Right ventricle myocardium superior (tissue), 1 donor: ENCODE measurements at regions not wholly inside any gene's neighbourhood (a gene's known extent, or its start where the extent isn't known, plus 50 kb on each side); places are given as distances from the start of the nearest gene placed in this dataset.

Experiments used
- ATAC-seq: fragments of 200-7000 bp; cut with Tn5 transposase; one replicate; pipeline ENCODE4 v1.9.1; 2020; ENCODE audit warnings: mild to moderate bottlenecking; ENCODE audit not compliant: poor library complexity
- DNase-seq: peaks from one replicate; pipeline ENCODE4 v3.0.0-alpha.2; 2020
- intact Hi-C: fragments of 100-400 bp; cut with DNase I; formaldehyde crosslinking; loops from one replicate; pipeline ENCODE4 v1.11.2; 2022
- donor health status: DM: no; HTN: yes; CAD: no; lungs with severe emphysema.

GRCh38 chr21:35252831-35253230, 203.7 kb upstream of the RUNX1 start:
- no peak for DNase-seq
- intact Hi-C loops: no loop called here
- no peak for ATAC-seq

- intact Hi-C loops: no loop called here
- ATAC-seq: no peak
Observed at GRCh38 chr21:35249636-35250035, 200.5 kb upstream of the RUNX1 start.

DNA sequence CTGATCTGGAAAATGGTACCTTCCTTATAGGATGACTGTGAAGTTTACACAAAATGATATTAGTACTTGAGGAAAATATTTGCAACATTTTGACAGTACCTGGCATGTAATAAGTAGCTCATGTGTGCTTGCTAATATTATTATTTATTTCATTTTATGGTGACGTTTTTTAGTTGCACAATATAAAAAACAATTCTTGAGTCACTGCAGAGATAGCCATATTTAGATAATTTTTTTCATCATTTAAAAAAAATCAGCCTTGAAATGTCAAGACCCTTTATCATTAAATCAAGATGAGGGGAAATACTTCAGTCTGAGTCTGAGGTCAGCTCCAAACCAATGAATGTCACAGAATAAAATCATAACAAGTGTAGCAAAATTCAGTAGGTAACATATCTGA, 196.8 kb upstream of the RUNX1 start:
- ATAC-seq: no peak
- intact Hi-C loops: no loop called here

More at GRCh38 chr21:35249636-35250035, 200.5 kb upstream of the RUNX1 start:
- no peak for DNase-seq

DNA sequence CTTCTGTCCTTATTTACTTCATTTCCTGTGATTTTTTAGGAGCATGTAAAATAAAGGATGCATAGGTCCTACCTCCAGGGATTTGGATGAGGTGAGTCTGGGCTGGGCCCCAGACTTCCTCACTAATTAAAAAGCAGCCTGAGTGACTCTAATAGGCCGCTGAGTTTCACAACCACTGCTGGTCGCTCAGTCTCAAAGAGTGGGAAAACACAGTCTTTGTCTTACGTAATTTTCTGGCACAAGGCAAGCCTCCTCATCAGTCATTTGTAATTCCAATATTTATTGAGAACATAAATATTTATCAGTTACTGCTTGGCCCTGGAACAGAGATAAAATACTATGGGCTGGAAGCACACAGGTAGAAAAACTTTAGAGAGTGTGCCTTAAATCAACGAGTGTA, 195.4 kb upstream of the RUNX1 start:
- DNase-seq: no peak
- intact Hi-C loops: no loop called here
- no peak for ATAC-seq

More for the DNA sequence above, 196.8 kb upstream of the RUNX1 start:
- no peak for DNase-seq

GRCh38 chr21:35243171-35243570, 194.1 kb upstream of the RUNX1 start:
- DNase-seq (no peak), ATAC-seq (no peak)
- intact Hi-C loops: no loop called here

DNA sequence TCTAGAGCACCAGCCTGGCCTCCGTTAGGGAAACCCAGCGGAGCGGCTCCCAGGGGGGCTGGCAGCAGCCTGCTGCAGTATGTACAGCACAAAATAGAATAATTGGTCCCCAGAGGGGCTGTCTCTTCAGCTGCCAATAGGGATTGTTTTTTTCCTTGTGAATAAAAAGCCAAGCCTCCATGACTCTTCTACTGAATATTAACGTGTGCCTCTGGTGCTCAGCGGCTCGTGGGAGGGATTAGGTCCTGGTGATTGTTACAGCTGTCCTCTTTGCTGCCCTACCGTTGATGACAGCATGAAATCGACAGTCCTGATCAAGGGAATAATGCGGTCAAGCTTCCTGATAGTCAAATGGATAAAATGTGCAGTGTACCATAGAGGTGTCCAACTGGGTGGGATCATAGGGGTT, 190.7 kb upstream of the RUNX1 start:
- intact Hi-C loops: no loop called here
- ATAC-seq (no peak), DNase-seq (peak; percentile 55)

DNA sequence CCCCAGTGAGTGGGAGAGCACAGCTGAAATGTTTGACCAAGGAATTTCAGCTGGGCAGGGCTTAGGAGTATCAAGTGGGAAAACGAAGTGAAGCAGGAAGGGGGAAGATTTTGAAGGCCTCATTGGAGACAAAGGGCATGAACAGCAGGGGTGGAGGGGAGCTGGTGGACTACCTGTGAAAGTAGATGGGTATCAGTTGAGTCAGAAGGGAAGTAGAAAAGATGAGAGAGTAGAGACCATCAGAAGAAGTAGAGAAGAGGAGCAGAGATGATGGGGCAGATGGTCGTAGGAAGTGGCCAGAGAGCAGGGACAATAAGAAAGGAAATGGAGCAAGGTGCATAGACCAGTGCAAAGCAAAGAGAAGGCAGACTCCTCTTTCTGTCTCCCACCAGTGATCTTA, 189.0 kb upstream of the RUNX1 start:
- DNase-seq (no peak), ATAC-seq (no peak)
- intact Hi-C loops: no loop called here

- intact Hi-C loops: no loop called here
- ATAC-seq (no peak), DNase-seq (no peak)
Observed at GRCh38 chr21:35237287-35237686, 188.2 kb upstream of the RUNX1 start.

DNA sequence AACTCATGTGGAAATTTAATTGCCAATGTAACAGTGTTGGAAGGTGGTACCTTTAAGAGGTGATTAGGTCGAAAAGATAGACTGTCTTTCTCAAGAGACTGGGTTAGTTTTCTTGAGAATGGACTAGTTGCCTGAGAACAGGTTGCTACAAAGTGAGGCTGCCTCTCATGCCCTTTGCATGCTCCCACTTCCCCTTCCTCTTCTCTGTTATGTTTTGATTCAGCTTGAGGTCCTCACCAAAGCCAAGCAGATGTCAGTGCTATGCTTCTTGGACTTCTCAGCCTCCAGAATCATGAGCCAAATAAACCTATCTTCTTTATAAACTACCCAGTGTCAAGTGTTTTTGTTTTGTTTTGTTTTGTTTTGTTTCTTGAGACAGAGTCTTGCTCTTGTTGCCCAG, 187.0 kb upstream of the RUNX1 start:
- ATAC-seq (no peak), DNase-seq (no peak)
- intact Hi-C loops: no loop called here

DNA sequence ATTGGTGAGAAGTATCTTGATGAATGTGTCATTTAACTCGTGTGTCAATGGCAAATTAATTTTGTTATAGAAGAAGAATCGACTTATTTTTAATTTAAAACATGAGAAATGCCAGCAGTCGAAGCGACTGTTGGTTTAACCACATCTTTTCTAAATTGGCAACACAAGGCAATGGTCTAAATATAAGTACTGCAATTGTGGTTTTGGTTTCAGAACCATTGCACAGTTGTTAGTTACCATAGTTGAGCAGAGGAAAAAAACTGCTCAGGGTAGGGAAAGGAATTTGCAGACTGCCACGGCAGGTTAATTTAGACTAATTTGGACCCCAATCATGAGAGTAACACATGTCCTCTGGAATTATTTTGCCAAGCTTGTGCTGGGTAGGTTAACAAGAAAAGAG, 185.6 kb upstream of the RUNX1 start:
- intact Hi-C loops: no loop called here
- DNase-seq: no peak

GRCh38 chr21:35233756-35234155, 184.7 kb upstream of the RUNX1 start:
- ATAC-seq (no peak), DNase-seq (no peak)
- intact Hi-C loops: no loop called here

More for the DNA sequence above, 185.6 kb upstream of the RUNX1 start:
- no peak for ATAC-seq

GRCh38 chr21:35232545-35233176, 183.6 kb upstream of the RUNX1 start:
- intact Hi-C loops: no loop called here
- DNase-seq (no peak), ATAC-seq (no peak)

- ATAC-seq (no peak), DNase-seq (no peak)
- intact Hi-C loops: no loop called here
Observed at GRCh38 chr21:35231090-35231489, 182.0 kb upstream of the RUNX1 start.

DNA sequence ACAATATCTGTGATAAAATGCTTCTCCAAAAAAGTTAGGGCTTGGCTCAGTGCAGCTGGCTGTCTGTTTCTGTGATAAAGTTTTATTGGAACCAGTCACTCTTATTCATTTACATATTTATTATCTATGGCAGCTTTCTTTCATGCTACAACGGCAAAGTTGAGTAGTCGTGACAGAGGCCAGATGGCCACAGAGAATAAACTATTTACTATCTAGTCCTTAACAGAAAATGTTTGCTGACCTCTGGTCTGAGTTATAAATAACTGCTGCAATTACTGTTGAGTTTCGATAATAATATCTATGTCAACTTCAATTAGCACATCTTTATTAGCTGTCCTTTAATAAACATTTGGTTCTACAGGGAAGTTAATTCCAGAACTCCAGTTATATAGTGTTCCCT, 180.2 kb upstream of the RUNX1 start:
- no peak for ATAC-seq
- DNase-seq: no peak

DNA sequence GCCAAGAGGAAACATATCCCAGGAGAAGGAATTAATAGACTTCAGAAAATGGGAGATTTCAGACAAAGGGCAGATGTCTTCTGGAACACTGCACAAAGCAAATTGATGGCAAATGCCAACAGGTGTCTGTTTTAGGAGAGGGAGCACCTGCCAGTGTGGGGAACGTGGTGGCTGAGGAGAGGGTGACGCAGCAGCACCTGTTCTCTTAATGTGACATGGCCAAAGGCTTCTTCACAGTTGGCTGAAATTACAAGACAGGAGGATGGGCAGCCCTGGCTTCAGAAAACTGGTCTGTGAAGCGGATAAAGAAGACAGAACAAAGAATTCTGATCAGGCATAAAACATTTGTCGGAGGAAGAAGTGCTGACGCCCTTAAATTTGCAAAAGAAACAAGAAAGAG, 178.7 kb upstream of the RUNX1 start:
- DNase-seq: no peak
- ATAC-seq: no peak
- intact Hi-C loops: no loop called here

More for the DNA sequence above, 180.2 kb upstream of the RUNX1 start:
- intact Hi-C loops: no loop called here

DNA sequence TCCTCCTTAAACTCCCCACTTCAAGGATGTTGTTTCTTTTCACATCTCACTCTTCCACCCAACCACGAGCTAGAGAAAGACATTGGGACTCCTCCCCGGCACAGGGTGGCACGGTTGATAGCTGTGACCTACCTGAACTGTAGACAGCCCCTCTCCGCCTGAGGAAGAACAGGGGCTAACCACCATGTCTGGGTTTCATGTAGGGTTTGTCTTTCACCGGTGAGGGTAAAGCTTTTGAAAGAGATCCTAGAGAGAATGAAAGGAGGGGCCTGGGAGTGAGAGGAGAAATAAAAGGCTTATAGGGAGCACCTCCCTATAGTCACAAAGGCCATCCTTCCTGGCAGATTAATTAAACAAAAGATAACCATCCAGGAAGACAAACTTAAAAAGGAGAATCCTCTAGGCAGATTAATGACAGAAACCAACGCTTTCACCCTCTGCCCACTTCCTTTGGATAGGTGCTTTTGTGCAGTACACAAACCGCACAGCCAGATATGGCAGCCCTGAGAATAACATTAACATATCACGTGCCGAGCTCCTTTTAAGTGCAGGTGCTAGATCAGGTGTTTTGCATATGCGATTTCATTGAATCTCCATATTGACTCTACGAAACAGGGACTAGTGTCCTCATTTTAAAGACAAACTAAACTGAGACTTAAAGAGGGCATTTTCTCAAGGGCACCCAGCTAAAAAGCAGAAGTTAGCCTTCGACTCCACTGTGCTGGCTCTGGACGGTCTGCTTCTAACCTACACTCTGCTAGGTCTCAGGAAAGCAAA, 178.1 kb upstream of the RUNX1 start:
- ATAC-seq: no peak
- DNase-seq: no peak
- intact Hi-C loops: no loop called here

- ATAC-seq (peak; percentile 73), DNase-seq (no peak)
- intact Hi-C loops: no loop called here
Observed at GRCh38 chr21:35226328-35226727, 177.2 kb upstream of the RUNX1 start.

GRCh38 chr21:35225573-35225972, 176.5 kb upstream of the RUNX1 start:
- DNase-seq (no peak), ATAC-seq (no peak)
- intact Hi-C loops: no loop called here

- ATAC-seq: no peak
- intact Hi-C loops: no loop called here
Observed at GRCh38 chr21:35223480-35224156, 174.5 kb upstream of the RUNX1 start.

DNA sequence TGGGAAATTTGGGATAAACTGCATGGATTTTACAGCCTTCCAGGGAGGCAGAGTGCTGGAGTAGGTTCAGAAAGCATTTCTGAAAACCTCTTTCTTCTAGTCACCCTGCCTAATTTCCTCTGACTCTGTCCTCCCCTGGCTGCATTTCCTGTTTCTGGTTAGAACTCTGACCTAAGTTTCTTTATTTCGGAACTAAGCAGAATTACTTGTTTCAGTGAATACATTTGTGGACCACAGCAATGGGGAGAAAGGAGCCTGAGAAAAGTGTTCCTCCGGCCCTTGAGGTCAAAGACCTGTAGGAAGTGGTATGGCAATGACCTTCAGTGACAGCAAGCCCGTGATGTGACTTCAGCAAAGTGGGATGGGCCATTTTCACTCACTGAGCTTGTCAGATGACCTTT, 173.4 kb upstream of the RUNX1 start:
- ATAC-seq (peak; percentile 21), DNase-seq (no peak)
- intact Hi-C loops: no loop called here

More at GRCh38 chr21:35223480-35224156, 174.5 kb upstream of the RUNX1 start:
- DNase-seq: no peak
